HL-60/S4 treated with phorbol 12-myristate 13-acetate at 8.2 ng/mL for 4 days and 3 days (cell line): ENCODE measurements at regions not wholly inside any gene's neighbourhood (a gene's known extent, or its start where the extent isn't known, plus 50 kb on each side); places are given as distances from the start of the nearest gene placed in this dataset.

ENCODE experiments used
- in situ Hi-C: fragments of 300-500 bp; cut with MboI; formaldehyde crosslinking; loops from 2 replicates; pipeline ENCODE4 v1.15.0; 2022; ENCODE audit warnings: low sequenced_read_pairs

DNA sequence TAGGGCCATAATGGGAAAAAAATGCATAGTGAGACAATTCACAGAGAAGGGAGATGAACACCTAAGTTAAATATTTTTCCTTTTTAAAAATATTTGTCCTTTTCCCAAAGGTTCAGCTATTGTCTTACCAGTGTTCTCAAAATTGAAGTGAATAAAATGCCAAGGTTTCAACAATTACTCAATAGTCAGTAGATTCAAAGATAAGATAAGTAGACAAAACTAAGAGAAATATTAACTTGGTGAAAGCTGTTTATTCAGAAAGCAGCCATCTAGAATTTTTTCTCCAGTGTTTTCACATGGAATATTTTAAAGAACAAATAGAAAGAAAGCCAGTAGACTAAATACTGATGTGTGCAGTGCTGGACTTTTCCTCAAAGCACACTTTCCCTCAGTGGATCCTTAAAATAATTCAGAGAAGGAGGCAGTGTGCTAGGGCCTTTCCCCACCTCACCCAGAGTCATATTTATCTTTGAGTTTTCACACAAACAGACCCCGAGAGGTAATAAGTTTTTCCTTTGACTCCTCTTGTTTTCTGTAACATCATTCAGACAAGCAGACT lies 144.5 kb upstream of the PLEKHG7 start:
- in situ Hi-C loops, result loop anchor here (25.0 kb wide), 1 partner anchor 421 kb away; the partner anchor contains the start of gene BTG1

DNA sequence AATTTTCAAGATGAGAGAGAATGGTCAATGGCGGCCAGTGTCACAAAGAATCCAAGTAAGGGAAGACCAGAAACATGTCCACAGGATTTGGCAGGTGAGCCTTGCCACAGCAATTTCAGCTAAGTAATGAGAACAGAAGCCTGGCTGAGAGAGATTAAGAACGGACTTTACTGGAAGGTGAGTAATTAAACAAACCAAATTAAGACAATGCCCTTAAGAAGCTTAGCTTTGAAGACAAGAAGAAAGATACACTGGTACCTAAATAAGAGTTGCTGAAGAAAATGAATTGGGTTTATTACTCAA lies 145.4 kb upstream of the PLEKHG7 start:
- in situ Hi-C loops, result loop anchor here (25.0 kb wide), 1 partner anchor 420 kb away; the partner anchor contains the start of gene BTG1

DNA sequence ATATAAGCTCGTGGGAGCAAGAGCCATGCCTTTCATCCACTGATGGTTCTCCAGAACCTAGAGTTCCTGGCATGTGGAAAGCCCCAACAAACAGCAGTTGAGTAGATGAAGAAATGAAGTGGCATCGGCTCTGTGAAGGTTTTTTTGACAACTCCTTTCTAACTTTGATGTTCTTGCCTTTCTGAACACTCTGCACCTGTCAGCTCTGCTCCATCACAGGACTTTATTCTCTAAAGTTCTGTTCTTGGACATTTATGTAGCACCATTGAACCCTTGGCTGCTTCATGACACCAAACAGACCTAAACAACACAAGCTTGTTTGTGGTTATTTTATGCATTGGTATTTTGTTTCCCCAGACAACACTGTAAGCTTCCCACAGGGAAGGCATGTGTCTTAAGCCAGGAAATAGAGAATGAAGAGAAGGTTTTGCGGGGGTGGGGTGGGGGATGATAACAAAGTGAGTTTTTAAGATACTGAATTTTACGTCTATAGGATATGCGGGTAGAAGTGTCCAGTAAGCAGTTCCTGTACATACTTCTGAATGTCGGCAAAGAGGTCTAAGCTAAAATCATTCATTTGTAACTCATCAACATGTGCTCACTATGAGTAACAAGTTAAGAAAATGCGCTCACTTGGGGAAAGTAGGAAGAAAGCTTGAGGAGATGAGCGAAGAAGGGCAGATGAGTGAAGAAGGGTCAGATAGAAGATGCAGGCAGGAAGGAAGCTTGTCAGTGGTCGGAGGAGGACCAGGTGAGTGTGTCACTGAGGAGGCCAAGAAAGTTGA lies 146.0 kb upstream of the PLEKHG7 start:
- in situ Hi-C loops, result loop anchor here (25.0 kb wide), 1 partner anchor 420 kb away; the partner anchor contains the start of gene BTG1

DNA sequence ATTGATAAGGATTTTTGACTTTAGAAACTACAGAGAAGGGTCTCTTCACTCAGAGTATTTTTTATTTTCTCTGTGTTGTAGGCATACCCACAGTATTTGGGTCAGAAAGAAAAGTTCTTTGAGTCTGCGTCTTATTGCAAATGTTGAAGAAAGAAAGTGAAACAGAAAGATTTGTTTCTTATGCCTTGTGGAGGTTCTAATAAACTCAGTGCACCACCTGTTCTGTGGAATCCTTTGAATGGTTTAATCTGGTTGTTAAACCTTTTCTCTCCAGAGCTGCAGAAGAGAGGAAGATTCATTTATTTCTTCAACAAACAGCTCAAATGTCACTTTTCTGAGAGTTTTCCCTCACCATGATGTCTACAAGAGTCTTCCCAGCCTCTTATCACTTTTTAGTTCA lies 146.6 kb upstream of the PLEKHG7 start:
- in situ Hi-C loops, result loop anchor here (25.0 kb wide), 1 partner anchor 419 kb away; the partner anchor contains the start of gene BTG1

DNA sequence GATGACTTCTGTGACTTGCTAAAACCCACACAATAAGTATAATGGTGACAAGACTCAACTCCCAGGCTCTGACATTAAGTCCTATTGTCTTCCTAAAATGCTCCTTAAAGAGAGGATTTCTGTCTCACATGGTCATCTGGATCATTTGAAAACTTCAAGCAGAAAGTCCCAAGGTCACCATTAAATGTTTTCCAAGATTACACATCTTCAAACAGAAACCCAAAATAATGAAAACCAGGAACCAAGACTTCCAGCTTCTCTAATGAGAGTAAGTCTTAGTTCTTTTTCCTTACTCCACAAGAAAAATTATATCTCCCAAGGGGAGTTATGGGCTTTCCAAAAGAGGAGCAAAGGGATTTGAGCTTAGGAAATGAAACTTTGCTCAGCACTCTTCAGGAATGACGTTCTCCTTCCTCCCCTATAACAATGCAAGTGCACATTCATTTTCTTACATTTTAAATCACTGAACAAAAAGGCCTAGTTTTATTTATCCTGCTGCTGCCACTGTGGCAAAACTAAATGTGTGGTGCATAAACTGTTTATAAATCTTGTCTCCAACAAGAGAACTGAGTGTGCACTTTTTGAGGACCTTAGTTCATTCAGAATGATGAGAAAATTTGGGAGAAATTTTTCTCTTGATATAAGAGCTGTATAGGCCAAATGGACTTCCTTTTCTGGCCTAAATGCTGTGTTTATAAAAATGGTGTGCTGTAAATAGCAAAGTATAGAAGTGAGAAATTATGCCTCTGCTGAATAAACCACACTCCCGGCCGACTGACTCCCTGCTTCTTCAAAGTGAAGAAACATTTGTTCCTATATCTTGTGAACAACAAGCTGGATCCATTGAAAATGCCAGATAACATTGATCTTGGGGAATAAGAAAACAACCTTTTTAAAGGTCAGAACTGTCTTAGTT lies 148.4 kb upstream of the PLEKHG7 start:
- in situ Hi-C loops, result loop anchor here (25.0 kb wide), 1 partner anchor 417 kb away; the partner anchor contains the start of gene BTG1

DNA sequence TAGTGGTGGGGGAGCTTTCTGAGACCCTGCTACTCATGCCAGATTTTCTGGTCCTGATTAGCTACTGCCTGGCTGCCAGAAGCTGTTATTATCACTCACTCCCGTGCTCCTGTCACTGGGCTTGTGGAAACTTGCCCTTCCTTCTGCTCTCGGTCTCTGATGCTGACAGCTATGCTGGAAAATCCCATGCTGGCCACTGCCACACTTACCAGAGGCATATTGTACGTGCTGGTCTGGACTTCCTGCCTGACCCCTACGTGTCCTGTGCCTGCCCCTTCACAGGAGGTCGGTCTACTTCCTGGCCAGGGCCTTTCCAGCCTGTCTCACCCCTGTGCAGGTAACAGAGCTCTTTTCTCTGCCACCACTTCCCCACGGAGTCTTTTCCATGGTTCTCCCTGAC lies 149.4 kb upstream of the PLEKHG7 start:
- in situ Hi-C loops, result loop anchor here (25.0 kb wide), 1 partner anchor 416 kb away; the partner anchor contains the start of gene BTG1

DNA sequence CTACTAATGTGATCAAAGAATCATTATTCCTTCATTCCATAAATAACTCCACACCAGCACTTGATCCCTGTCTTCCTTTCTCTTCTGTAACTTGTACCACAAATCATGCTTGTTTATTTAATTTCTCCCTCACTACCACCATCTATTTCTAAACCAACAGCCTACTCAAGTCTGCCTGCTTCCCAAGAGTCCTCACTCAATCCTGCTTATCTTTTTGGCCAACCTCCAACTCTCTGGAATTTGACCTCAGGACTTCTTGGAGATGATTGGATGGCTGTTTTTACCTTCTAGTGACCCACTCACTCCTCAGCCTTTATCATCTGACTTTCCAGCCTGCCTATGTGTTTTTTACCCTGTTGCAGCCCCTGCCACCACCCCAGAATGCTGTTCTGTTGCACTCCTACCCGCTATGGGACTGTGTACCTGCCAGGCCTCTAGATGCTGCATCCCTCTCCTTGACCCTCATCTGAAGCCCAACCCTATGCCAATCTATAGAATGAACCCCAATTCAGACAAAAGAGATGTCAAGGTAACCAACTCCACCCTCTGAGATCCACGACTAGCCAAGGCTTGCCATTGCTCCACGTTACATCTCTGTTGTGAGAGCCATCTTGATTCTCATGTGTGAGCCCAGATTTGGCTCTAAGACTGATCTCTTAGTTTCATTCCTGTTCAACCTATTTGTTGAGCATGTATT lies 150.2 kb upstream of the PLEKHG7 start:
- in situ Hi-C loops, result loop anchor here (25.0 kb wide), 1 partner anchor 415 kb away; the partner anchor contains the start of gene BTG1

DNA sequence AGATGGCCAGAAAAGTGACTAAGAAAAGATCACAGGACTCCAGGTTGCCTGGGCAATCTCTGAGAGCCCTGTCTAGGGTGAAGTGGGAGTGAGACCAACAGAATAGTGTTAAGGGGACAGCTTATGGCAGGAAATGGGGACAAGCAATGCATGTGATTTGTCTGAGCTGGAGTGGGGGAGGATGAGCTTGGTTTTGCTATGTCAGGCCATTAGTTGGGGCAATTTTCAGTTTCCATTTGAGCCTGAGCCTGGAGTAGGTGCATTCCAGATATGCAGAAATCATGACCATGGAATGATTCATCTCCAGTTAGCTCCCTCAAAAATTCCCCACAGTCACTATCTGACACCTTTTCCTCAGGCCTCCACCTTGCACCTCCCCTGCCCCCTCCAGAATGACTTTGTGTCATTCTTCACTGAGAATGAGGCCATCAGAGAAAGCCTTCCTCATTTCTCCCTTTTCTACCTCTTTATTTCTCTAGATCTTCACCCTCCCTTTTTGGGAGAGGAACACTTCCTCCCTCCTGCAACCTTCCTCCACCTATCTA lies 150.9 kb upstream of the PLEKHG7 start:
- in situ Hi-C loops, result loop anchor here (25.0 kb wide), 1 partner anchor 415 kb away; the partner anchor contains the start of gene BTG1

DNA sequence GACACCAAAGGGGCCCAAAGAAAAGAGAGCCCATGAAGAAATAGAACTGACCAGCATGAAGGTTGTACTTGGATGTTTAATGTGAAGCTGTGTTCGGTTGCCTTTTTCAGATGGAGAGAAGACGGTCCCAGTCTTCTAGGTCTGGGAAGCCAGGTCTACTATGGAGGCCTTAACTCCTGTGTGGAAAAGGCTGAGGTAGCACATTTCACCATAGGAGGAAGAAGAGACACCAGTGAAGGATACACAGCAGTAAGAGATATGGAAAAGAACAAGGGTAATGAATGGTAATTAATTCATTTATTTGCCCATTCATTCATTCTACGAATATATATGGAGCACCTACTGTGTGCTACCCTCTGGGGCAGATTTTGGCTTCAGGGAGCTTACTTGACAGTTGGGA lies 151.6 kb upstream of the PLEKHG7 start:
- in situ Hi-C loops, result loop anchor here (25.0 kb wide), 1 partner anchor 414 kb away; the partner anchor contains the start of gene BTG1

DNA sequence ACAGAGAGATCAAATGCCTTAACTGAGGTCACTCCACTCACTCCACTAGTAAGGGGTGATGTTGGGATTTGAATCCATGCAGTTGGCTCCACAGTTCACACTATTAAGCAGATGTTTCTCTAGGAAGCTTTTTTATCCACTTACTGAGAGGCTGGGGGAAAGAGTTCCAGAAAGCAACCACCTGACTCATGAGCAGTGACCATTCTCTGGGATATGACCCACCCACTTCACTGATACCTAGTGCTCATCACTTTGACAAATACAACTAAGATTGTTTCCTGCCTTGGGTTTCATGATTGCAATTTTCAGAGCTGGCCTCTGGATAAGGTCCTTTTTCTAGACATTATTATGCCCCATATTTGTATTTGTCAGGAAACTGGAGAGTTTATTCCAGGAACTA lies 152.1 kb upstream of the PLEKHG7 start:
- in situ Hi-C loops, result loop anchor here (25.0 kb wide), 1 partner anchor 413 kb away; the partner anchor contains the start of gene BTG1

DNA sequence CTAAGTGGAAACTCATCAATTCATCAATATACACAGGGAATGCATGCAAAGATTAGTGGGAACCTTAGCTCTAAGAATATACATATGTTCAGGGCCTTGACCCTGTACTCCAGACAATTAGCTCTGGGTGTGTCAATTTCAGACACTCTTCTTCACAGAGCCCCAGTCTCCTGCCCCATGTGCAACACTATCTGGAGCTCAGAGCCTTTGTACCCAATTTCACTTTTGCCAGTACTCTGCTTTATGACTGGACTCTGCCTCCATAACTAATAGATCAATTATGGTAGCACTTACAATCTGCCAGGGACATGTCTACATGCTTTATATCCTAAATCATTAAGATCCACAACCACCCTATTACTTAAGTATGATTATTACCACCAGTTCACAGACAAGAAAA lies 152.5 kb upstream of the PLEKHG7 start:
- in situ Hi-C loops, result loop anchor here (25.0 kb wide), 1 partner anchor 413 kb away; the partner anchor contains the start of gene BTG1

DNA sequence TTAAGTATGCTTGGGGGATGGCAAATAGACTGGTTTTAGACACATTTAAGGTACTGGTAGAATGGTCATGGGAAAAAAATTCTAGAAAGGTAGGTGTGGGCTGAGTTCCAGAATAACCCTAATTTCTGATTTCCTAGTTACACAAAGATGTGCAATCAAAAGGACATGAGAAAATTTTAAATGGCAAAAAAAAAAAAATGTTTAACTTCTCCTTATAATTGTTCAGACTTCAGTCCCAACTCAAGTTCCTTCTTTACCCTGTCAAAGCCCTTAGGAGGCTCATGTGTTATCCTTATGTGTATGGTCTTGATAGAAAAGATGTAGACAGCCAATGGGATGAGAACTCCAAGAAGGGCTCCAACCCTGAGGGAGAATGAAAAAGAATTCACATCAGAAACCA lies 153.3 kb upstream of the PLEKHG7 start:
- in situ Hi-C loops, result no loop called here

DNA sequence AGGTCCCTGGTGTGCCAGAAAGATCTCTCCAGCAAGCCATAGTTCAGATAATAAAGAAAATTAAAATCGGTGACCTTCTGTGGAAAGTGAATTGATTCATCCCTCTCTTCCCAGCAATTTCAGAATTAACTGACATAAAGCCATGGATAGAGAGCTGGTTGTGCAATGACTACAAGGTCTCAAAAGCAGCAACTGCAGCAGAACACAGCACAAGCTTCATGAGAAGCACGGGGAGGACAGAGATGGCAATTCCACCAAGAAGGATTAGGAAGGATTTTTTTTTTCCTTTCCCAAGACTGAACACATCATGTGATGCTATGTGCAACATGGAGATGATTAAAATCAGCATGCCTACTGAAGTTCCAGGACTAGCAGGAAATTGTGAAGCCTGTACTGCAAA lies 154.9 kb upstream of the PLEKHG7 start:
- in situ Hi-C loops, result no loop called here

DNA sequence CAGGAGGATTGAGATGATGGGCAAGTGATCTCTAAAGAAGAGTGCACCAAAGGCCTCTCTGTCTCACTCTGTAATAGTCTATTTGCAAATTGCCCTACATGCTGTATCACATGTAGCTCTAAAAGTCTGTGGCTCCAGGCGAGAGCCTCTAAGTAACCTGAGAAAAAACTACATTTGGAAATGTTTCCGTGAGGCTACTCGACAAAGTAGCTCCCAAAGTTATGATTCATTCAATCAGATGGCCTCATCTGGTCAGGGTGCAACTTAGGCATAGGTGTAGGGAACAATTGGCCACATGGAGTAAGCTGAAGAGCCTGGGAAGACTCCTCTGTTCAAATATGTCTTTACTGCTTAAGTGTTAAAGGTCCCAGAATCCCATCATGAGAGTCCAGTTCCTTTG lies 155.4 kb upstream of the PLEKHG7 start:
- in situ Hi-C loops, result no loop called here

DNA sequence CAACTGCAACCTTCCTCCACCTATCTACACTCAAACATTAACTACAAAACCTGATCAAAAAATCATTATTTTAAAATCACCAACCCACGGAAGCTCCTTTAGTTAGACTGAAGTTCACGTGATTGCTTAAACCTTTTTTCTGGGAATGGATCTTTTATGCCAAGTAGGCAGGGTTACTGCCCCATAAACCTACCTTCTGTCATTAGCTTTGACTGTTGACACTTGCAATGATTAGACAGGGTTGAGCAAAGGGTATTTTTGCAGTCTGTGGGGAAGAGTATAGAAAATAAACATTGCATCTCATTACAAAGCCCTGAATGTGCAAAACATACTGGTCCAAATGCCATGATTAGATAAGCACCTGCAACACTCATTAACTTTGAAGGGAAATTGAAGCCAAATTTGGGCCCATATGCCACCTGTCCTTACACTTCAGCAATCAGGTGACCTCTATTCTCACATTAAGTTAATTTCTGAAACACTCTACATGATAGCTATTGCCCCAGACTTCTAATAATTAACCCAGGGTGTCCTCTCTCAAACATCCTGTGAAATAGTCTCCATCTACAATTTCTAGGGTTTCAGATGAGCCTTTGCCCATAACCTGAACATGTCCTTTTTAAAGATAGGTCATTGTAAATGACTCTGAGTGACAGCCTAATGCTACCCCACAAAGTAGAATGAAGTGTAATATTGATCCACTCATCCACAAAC lies 156.0 kb upstream of the PLEKHG7 start:
- in situ Hi-C loops, result no loop called here

DNA sequence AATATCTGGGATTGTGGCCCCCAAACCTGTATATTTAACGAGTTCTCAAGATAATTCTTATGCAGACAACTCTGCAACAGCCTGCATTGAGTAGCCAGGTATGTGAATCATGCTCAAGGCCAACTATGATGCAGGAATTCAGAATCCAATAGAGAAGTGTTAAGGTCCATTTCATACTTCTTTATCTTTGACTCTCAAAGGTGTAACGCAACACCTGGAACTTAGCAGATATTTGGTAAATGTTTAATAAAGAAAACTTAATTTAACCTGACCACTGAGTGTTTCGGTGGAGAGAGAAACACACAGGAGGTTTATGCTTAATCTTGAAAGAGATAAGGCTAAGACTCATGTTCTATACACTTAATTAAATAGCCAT lies 156.5 kb upstream of the PLEKHG7 start:
- in situ Hi-C loops, result no loop called here

DNA sequence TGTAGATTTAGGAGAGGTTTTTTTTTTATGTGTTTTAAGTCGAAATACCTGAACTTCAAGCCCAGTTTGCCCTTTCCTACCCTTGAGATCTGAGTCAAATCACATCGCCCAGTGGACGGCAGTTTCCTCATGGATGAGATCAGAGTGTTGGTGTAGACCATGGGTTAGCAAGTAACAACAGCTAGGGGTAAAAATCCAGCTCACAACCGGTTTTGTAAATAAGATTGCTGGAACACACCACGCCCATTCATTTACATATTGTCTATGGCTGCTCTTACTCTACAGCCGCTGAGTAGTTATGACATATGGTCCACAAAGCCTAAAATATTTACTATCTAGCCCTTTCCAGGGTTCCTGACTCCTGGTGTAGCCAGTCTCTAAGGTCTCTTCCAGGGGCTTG lies 158.5 kb upstream of the PLEKHG7 start:
- in situ Hi-C loops, result no loop called here

DNA sequence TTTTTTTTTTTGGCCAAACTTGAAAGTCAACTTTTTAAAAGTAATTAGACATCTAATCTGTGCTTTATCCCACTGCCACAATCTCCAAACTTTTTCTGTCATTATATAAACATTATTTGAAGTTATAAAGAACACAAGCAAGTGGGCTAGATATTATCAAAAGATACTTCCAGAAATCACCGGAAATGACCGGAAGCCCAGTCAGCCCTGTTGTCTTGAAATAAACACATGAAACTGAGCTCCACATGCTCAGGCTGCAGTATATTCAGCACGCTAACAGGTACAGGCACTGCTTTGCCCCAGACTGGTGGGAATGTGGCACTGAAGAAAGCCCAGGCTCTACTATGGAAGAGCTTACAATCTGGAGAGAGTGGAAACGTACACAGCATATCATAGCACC lies 158.9 kb upstream of the PLEKHG7 start:
- in situ Hi-C loops, result no loop called here

DNA sequence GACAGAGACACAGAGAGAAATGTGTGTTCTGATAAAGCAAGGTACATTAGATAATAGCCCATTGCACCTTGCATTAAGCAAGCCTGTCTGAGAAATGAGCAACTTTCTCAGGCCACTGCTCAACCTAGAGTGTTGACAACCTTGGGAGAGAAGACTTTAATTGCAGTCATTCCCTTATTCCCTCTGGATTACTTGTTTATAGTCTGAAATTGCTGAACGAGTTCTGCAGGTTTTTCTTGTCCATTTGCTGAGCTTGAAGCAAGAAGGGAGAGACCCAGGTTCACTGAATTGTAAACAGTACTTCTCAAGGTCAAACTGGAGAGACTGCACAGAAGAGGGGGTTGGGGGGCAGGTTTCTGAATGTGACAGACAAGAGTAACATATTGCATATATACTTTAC lies 159.4 kb upstream of the PLEKHG7 start:
- in situ Hi-C loops, result no loop called here

DNA sequence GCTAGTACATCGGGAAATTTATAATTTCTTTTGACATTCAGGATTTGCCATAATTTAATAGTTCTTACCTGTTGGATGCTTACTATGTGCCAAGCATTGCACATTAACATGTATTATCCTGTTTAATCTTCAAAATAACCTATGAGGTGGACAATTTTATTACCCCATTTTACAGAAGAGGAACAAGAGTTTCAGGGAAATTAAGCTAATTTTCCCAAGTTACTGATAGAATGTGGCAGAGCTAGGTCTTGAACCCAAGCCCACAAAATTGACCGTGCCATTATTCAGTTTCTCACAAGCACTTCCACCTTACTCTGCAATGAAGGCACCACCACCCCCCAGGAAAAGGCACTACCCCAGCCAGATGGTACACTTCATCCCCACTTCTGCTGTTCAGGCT lies 161.1 kb upstream of the PLEKHG7 start:
- in situ Hi-C loops, result no loop called here
